ENCODE measurements at regions not wholly inside any gene's neighbourhood (a gene's known extent, or its start where the extent isn't known, plus 50 kb on each side); places are given as distances from the start of the nearest gene placed in this dataset.

DNA sequence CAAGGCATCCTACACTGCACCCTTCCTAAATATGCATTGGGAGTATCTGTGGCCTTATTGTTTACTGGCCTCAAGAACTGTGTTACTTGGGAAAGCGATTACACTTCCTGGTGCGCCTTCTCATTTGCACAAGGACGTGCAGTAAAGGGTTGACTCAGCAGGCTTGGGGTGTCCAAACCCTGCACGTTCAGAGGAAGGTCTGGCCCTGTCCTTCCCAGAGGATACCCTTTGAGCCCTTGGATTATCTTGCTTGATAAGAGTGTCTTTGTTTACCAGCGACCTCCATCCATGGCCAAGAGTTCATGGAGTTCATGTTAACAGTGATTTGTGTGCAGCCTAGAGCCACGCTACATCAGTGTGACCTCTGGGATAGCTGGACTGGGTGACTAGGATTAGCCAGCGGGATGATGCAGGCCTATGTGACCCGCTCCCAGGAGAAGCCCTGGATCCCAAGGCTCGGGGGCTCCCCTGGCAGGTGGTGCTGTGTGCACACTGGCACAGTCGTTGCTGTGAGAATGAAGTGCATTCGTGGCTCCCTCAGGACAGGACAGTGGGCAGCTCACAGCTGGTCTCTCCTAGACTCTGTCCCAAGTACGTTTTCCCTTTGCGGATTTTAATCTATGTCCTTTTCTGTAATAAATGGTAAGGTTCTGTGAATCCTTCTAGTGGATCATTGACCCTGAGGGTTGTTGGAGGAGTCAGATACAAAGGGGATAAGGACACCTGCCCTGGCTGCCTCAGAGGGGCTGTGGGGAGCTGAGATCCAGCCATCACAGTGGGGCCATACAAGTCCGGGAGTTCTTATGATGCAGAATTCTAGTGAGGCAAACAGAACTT lies 73.5 kb downstream of the TTLL2 start (continued):
- TF ChIP-seq, protein P1, sequence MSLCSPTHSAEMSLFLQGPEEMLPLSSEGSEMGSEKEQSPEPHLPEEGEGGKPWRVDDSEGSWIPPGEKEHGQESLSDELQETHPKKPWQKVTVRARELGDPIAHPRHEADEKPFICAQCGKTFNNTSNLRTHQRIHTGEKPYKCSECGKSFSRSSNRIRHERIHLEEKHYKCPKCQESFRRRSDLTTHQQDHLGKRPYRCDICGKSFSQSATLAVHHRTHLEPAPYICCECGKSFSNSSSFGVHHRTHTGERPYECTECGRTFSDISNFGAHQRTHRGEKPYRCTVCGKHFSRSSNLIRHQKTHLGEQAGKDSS (CRISPR knock-in tag; IDR thresholded peaks at IDR 0.05; ENCODE audit: borderline replicate concordance, low read depth), result peak; percentile 94; the same call in 1 of the 2 replicates
- peak; percentile 6; the same call in 1 of the 2 replicates for TF ChIP-seq RFX5 (IDR thresholded peaks at IDR 0.05; ENCODE audit: low read depth, low read length)
- TF ChIP-seq, protein P2, sequence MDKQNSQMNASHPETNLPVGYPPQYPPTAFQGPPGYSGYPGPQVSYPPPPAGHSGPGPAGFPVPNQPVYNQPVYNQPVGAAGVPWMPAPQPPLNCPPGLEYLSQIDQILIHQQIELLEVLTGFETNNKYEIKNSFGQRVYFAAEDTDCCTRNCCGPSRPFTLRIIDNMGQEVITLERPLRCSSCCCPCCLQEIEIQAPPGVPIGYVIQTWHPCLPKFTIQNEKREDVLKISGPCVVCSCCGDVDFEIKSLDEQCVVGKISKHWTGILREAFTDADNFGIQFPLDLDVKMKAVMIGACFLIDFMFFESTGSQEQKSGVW (CRISPR knock-in tag; IDR thresholded peaks at IDR 0.05; ENCODE audit: borderline replicate concordance), result no peak
- TF ChIP-seq, protein P3, sequence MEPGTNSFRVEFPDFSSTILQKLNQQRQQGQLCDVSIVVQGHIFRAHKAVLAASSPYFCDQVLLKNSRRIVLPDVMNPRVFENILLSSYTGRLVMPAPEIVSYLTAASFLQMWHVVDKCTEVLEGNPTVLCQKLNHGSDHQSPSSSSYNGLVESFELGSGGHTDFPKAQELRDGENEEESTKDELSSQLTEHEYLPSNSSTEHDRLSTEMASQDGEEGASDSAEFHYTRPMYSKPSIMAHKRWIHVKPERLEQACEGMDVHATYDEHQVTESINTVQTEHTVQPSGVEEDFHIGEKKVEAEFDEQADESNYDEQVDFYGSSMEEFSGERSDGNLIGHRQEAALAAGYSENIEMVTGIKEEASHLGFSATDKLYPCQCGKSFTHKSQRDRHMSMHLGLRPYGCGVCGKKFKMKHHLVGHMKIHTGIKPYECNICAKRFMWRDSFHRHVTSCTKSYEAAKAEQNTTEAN (CRISPR knock-in tag; conservative IDR thresholded peaks at IDR 0.05), result peak; percentile 98
- TF ChIP-seq PHF8 (CRISPR knock-in tag; IDR thresholded peaks at IDR 0.05), result peak; percentile 51
- peak; percentile 100 for TF ChIP-seq GFI1 (CRISPR knock-in tag; IDR thresholded peaks at IDR 0.05; ENCODE audit: borderline replicate concordance)
- peak; percentile 92; the same call in 1 of the 2 replicates for TF ChIP-seq ZNF766 (CRISPR knock-in tag; IDR thresholded peaks at IDR 0.05; ENCODE audit: borderline replicate concordance)
- peak; percentile 91 for TF ChIP-seq ZNF792 (CRISPR knock-in tag; IDR thresholded peaks at IDR 0.05)
- TF ChIP-seq, protein P4, sequence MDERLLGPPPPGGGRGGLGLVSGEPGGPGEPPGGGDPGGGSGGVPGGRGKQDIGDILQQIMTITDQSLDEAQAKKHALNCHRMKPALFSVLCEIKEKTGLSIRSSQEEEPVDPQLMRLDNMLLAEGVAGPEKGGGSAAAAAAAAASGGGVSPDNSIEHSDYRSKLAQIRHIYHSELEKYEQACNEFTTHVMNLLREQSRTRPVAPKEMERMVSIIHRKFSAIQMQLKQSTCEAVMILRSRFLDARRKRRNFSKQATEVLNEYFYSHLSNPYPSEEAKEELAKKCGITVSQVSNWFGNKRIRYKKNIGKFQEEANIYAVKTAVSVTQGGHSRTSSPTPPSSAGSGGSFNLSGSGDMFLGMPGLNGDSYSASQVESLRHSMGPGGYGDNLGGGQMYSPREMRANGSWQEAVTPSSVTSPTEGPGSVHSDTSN (CRISPR knock-in tag; IDR thresholded peaks at IDR 0.05), result no peak
- no peak for TF ChIP-seq ZC3H4 (CRISPR knock-in tag; IDR thresholded peaks at IDR 0.05; ENCODE audit: borderline replicate concordance)
- TF ChIP-seq ZNF235 (CRISPR knock-in tag; IDR thresholded peaks at IDR 0.05; ENCODE audit: borderline replicate concordance), result no peak
- TF ChIP-seq NCOA2 (CRISPR knock-in tag; IDR thresholded peaks at IDR 0.05), result peak; percentile 97
- TF ChIP-seq ZNF430 (CRISPR knock-in tag; IDR thresholded peaks at IDR 0.05), result peak; percentile 88
- peak; percentile 97 for TF ChIP-seq ZBTB38 (CRISPR knock-in tag; IDR thresholded peaks at IDR 0.05)
- no peak for TF ChIP-seq CBX1 (IDR thresholded peaks at IDR 0.05; ENCODE audit: low read depth)
- TF ChIP-seq ZNF30 (CRISPR knock-in tag; IDR thresholded peaks at IDR 0.05), result no peak
- TF ChIP-seq ZBTB20 (CRISPR knock-in tag; IDR thresholded peaks at IDR 0.05; ENCODE audit: borderline replicate concordance, low read depth), result peak; percentile 97; the same call in 1 of the 2 replicates
- peak; percentile 79; the same call in 1 of the 2 replicates for TF ChIP-seq CBFB (CRISPR knock-in tag; IDR thresholded peaks at IDR 0.05)
- TF ChIP-seq MEIS1 (CRISPR knock-in tag; IDR thresholded peaks at IDR 0.05; ENCODE audit: borderline replicate concordance), result no peak; the same call in 1 of the 2 replicates
- TF ChIP-seq HCFC1 (IDR thresholded peaks at IDR 0.05; ENCODE audit: low read depth, low read length), result no peak
- TF ChIP-seq, protein P5, sequence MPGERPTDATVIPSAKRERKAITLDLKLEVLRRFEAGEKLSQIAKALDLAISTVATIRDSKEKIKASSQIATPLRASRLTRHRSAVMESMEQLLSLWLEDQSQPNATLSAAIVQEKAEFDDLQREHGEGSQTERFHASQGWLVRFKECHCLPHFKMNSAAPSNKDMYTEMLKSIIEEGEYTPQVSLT (CRISPR knock-in tag; IDR thresholded peaks at IDR 0.05; ENCODE audit: borderline replicate concordance, low read depth), result no peak
- peak; percentile 92; the same call in 1 of the 2 replicates for TF ChIP-seq KDM6A (CRISPR knock-in tag; IDR thresholded peaks at IDR 0.05; ENCODE audit: low read depth)
- peak; percentile 98 for TF ChIP-seq SMYD3 (CRISPR knock-in tag; IDR thresholded peaks at IDR 0.05)
- TF ChIP-seq, protein P6, sequence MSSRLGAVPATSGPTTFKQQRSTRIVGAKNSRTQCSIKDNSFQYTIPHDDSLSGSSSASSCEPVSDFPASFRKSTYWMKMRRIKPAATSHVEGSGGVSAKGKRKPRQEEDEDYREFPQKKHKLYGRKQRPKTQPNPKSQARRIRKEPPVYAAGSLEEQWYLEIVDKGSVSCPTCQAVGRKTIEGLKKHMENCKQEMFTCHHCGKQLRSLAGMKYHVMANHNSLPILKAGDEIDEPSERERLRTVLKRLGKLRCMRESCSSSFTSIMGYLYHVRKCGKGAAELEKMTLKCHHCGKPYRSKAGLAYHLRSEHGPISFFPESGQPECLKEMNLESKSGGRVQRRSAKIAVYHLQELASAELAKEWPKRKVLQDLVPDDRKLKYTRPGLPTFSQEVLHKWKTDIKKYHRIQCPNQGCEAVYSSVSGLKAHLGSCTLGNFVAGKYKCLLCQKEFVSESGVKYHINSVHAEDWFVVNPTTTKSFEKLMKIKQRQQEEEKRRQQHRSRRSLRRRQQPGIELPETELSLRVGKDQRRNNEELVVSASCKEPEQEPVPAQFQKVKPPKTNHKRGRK (CRISPR knock-in tag; IDR thresholded peaks at IDR 0.05), result peak; percentile 86; the same call in 1 of the 2 replicates
